Common myeloid progenitor, CD34-positive (primary cell): ENCODE measurements at regions not wholly inside any gene's neighbourhood (a gene's known extent, or its start where the extent isn't known, plus 50 kb on each side); places are given as distances from the start of the nearest gene placed in this dataset.

Source experiments
- CTCF ChIA-PET: fragments of 350-600 bp; sonication (Branson Sonifier 250); formaldehyde crosslinking; loops from one replicate; lab custom pipeline; 2021; ENCODE audit warnings: antibody characterized with exemption; lab: Charles Lee
- POLR2A ChIA-PET: fragments of 350-600 bp; sonication (Branson Sonifier 250); formaldehyde crosslinking; loops from one replicate; lab custom pipeline; 2021; ENCODE audit warnings: antibody characterized with exemption; lab: Charles Lee
- DNase-seq, 3 donors: peaks; one replicate each; pipeline versions ENCODE4 v3.0.0 to v3.0.0-alpha.2; 2013
- H3K27ac ChIP-seq, 2 experiments: 1 replicate in 1 of 2; 2 replicates in 1 of 2; pipeline ENCODE4 v1.7.0; 2013; ENCODE audit warnings: inconsistent platforms in 2 of 2, low read length in 2 of 2, mild to moderate bottlenecking in 2 of 2, low read depth in 1 of 2, moderate library complexity in 1 of 2; ENCODE audit not compliant: severe bottlenecking in 2 of 2, insufficient read depth in 1 of 2, poor library complexity in 1 of 2
- H3K27me3 ChIP-seq, 5 experiments: replicated peaks in 2 of 5; 1 replicate in 3 of 5; 2 replicates in 2 of 5; pipeline versions ENCODE4 v1.6.1 to v1.7.0; 2013; ENCODE audit warnings: low read length in 4 of 5, mild to moderate bottlenecking in 2 of 5, moderate library complexity in 2 of 5, inconsistent platforms in 1 of 5; ENCODE audit not compliant: insufficient read depth in 5 of 5, control insufficient read depth in 4 of 5
- H3K36me3 ChIP-seq, 4 experiments: 1 replicate in 2 of 4; 2 replicates in 2 of 4; pipeline versions ENCODE4 v1.6.1 to v1.7.0; 2013; ENCODE audit warnings: low read length in 3 of 4, control low read depth in 1 of 4, mild to moderate bottlenecking in 1 of 4; ENCODE audit not compliant: control insufficient read depth in 4 of 4, insufficient read depth in 4 of 4
- H3K4me1 ChIP-seq, 4 experiments: 1 replicate in 3 of 4; 2 replicates in 1 of 4; pipeline versions ENCODE4 v1.6.1 to v1.7.1; 2013; ENCODE audit warnings: low read length in 3 of 4, mild to moderate bottlenecking in 3 of 4, control low read depth in 1 of 4, inconsistent platforms in 1 of 4, moderate library complexity in 1 of 4; ENCODE audit not compliant: control insufficient read depth in 4 of 4, insufficient read depth in 4 of 4; ENCODE audit errors: control extremely low read depth in 1 of 4
- H3K4me3 ChIP-seq, 7 experiments: 1 replicate in 4 of 7; 2 replicates in 3 of 7; pipeline versions ENCODE4 v1.5.1 to v1.7.0; 2013; ENCODE audit warnings: mild to moderate bottlenecking in 7 of 7, low read length in 6 of 7, moderate library complexity in 6 of 7, inconsistent platforms in 2 of 7, low read depth in 2 of 7, control low read depth in 1 of 7; ENCODE audit not compliant: insufficient read depth in 4 of 7, control insufficient read depth in 1 of 7; ENCODE audit errors: extremely low read depth in 1 of 7
- H3K9me3 ChIP-seq, 5 experiments: 1 replicate in 4 of 5; 2 replicates in 1 of 5; pipeline versions ENCODE4 v1.6.1 to v1.7.1; 2013; ENCODE audit warnings: low read length in 4 of 5, mild to moderate bottlenecking in 2 of 5, inconsistent platforms in 1 of 5, low read depth in 1 of 5, moderate library complexity in 1 of 5; ENCODE audit not compliant: control insufficient read depth in 4 of 5, insufficient read depth in 2 of 5; ENCODE audit errors: control extremely low read depth in 1 of 5
- WGBS: methylation state at CpG from one replicate; pipeline ENCODE4 v1.1.5; 2013; ENCODE audit not compliant: insufficient coverage; 5-methylcytosine and 5-hydroxymethylcytosine counted together

DNA sequence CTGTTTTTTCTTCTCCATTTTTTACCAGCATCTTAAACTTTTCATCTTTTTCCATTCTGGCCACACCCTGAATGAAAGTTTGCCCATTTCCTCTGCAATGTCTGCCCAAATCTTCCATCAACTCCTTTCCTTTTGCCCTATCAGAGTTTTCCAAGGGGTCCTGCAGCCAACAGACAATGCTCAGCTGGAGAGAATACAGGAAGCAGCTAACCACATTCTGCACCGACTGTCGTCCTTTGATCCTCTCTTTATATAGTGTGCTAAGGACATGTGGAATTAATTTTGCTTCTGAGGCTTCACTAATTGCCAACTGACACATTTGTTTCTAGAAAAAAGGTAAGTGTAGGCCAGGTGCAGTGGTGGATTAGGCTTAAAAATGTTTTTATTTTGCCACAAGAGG is 50.5 kb upstream of the DLX2 start:
- Histone ChIP-seq H3K4me3 (peak overlapping the region in 3 of 7 experiments; percentile 2 to 37 (median 21)), H3K9me3 (no peaks in the 10 kb centered on the region), H3K4me1 (peaks cover 0 to 12% (median 10%) of the 10 kb centered on the region in 4 experiments), H3K27me3 (no peaks in the 10 kb centered on the region), H3K36me3 (no peaks in the 10 kb centered on the region), H3K27ac (no peak overlapping the region)
- CTCF ChIA-PET: no interaction called here
- POLR2A ChIA-PET: no interaction called here
- peak; percentile 43 to 72 (median 55) for DNase-seq
- 0% methylated on average over 1 of the region's 2 CpGs for whole genome bisulfite sequencing

DNA sequence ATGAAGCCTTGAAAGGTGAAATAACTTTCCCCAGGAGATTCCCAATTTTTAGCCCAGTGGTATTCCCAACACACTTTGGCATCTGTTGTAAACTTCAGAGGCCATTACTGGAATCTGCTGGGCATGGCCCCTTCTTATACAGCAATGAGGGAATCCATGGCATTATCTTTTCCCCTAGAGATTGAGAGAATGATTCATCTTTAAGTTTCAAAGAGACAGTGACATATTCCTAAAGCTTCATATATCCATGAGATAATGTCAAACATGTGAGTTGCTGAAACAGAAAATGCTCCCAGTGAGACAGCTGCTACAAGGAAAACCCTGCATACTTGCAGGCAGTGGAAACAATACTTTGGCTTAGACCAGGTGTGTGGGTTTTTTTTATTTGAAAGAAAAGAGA is 51.1 kb upstream of the DLX2 start:
- H3K4me3 ChIP-seq: peak overlapping the region in 1 of 7 experiments; percentile 21
- no peaks in the 10 kb centered on the region for H3K9me3 ChIP-seq
- H3K27me3 ChIP-seq: no peaks in the 10 kb centered on the region
- POLR2A ChIA-PET: no interaction called here
- no peak for DNase-seq
- no peak overlapping the region for H3K27ac ChIP-seq
- no peaks in the 10 kb centered on the region for H3K36me3 ChIP-seq
- peaks cover 0 to 12% (median 10%) of the 10 kb centered on the region in 4 experiments for H3K4me1 ChIP-seq
- CTCF ChIA-PET: no interaction called here

DNA sequence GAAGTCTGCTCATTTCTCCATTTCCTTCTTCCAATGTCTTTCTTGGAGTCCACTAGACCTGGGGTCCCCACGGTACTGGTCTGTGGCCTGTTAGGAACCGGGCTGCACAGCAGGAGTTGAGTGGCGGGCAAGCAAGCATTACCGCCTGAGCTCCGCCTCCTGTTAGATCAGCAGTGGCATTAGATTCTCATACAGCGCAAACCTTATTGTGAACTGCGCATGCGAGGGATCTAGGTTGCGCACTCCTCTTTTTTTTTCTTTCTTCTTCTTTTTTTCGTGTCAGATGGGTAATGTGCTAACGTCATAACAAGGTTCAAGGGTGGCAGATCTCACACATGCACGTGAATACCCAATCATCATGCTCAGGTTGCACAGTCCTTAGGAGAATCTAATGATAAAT is 53.1 kb upstream of the DLX2 start:
- Histone ChIP-seq H3K27ac (no peak overlapping the region), H3K9me3 (peaks cover 0 to 2% (median 0%) of the 10 kb centered on the region in 5 experiments), H3K4me1 (peaks cover 0 to 12% (median 10%) of the 10 kb centered on the region in 4 experiments), H3K36me3 (no peaks in the 10 kb centered on the region), H3K4me3 (no peak overlapping the region), H3K27me3 (no peaks in the 10 kb centered on the region)
- POLR2A ChIA-PET: interaction anchor here (0.6 kb wide), 1 partner anchor 322 kb away, joined by 3 read pairs; no protein-coding TSS in a partner anchor
- 95% methylated on average over 9 of the region's 12 CpGs for WGBS
- CTCF ChIA-PET: interaction anchor here (4.6 kb wide), 1 partner anchor 306 kb away, joined by 19 read pairs; no protein-coding TSS in a partner anchor
- DNase-seq: no peak

DNA sequence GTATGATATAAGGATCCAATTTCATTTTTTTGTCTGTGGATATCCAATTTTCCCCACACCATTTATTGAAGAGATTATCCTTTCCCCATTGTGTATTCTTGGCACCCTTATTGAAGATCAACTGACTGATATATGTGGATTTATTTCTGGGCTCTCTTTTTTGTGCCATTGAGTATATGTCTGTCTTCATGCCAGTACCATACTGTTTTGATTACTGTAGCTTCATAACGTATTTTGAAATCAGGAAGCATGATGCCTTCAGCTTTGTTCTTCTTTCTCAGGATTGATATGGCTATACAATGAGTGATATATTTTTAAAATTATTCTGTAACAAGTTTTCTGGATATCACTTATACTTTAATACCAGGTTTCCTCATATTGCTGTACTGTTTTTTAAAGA is 58.1 kb upstream of the DLX2 start:
- POLR2A ChIA-PET: no interaction called here
- no CpG with 5 or more reads among the region's 1 CpG for WGBS

DNA sequence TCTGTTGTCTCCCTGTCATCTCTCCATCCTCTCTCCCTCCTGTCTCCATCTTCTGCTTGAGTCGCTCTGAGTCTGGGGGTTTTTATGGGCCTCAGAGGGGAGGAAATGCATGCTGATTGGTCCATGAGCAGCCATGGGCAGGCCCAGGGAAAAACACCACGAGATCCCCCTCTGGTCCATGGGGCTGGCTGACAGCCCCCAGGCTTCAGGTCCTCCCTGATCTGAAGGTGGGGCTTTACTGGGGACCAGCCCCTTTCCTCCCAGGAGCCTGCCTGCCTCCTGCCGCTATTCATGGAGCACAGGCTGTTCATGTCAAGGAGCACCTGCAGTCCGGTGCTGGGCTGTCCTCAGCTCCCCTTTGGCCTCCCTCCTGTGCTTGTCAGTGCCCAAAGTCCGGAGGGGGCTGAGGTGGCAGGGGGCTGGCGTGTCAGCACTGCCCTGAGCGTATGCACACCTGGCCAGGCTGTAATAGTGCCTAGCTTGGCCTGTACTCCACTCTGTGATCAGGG is 59.6 kb upstream of the DLX2 start:
- WGBS: 97% methylated on average over 7 of the region's 7 CpGs
- Histone ChIP-seq H3K9me3 (peaks cover 0 to 7% (median 0%) of the 10 kb centered on the region in 5 experiments), H3K4me3 (no peak overlapping the region), H3K27me3 (no peaks in the 10 kb centered on the region), H3K36me3 (no peaks in the 10 kb centered on the region), H3K27ac (no peak overlapping the region), H3K4me1 (no peaks in the 10 kb centered on the region)
- CTCF ChIA-PET: interaction anchor here (0.7 to 1.6 kb wide), 5 partner anchors 10 to 303 kb away, joined by 3 to 5 read pairs (median 4); no protein-coding TSS in a partner anchor
- DNase-seq: no peak
- POLR2A ChIA-PET: no interaction called here

More for the DNA sequence above, 58.1 kb upstream of the DLX2 start:
- Histone ChIP-seq H3K4me3 (no peak overlapping the region), H3K27ac (no peak overlapping the region), H3K4me1 (no peaks in the 10 kb centered on the region), H3K36me3 (no peaks in the 10 kb centered on the region), H3K9me3 (peaks cover 0 to 7% (median 0%) of the 10 kb centered on the region in 5 experiments), H3K27me3 (no peaks in the 10 kb centered on the region)
- no peak for DNase-seq
- CTCF ChIA-PET: interaction anchor here (1.6 kb wide), 1 partner anchor 13 kb away, joined by 4 read pairs; no protein-coding TSS in a partner anchor

DNA sequence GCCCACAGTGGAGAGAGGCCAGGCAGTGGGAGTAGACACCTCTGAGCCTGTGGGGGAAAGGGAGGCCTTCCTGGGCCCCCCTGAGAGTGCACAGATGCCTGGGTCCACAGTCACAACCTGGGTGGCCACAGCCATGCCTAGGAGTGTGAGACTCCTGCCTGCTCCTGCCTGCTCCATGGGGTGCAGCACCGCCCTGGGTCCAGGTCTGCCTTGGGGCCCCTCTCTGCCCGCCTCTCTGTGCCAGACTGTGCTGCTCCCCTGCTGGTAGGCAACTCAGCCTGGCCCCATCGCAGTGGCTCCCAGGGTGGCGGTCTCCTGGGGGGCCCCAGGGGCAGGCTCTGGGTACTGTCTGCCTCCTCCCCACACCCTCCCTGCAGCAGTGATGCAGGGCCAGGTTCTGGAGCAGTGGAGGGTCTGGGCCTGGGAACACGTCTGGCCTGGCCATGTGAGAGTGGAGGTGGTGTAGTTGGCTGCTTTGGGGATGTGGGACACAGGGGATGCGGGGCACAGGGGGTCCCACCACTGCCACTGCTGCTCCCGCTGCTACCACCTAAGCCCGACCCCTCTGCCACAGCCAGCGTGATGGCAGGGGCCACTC is 60.1 kb upstream of the DLX2 start:
- H3K4me1 ChIP-seq: no peaks in the 10 kb centered on the region
- DNase-seq: no peak
- WGBS: 99% methylated on average over 9 of the region's 9 CpGs
- H3K27ac ChIP-seq: no peak overlapping the region
- ChIA-PET CTCF (interaction anchor here (1.1 kb wide), 1 partner anchor 35 kb away, joined by 3 read pairs; no protein-coding TSS in a partner anchor), POLR2A (no interaction called here)
- no peaks in the 10 kb centered on the region for H3K36me3 ChIP-seq
- H3K9me3 ChIP-seq: peaks cover 0 to 7% (median 0%) of the 10 kb centered on the region in 5 experiments
- H3K4me3 ChIP-seq: no peak overlapping the region
- no peaks in the 10 kb centered on the region for H3K27me3 ChIP-seq

DNA sequence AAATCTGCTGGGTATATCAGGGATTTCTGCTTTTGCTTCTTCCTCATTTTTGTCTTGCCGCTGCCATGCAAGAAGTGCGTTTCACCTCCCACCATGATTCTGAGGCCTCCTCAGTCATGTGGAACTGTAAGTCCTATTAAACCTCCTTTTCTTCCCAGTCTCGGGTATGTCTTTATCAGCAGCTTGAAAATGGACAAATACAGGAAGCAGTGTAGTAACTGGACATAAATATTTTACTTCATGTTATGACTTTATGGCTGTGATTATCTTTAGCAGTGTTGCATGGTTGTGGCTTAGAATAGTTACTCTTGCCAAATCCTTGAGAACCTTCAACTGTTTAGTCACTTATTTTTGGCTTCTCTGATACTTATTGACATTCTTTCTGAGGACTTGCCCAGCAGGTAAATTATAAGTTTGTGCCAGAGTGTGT is 66.2 kb upstream of the DLX2 start:
- DNase-seq: peak in 1 of 3 donors; percentile 69
- CTCF ChIA-PET: interaction anchor here (8.8 kb wide), 1 partner anchor 296 kb away, joined by 173 read pairs; no protein-coding TSS in a partner anchor
- WGBS: 28% methylated on average over 2 of the region's 3 CpGs

More for the DNA sequence above, 66.2 kb upstream of the DLX2 start:
- H3K9me3 ChIP-seq: no peaks in the 10 kb centered on the region
- H3K36me3 ChIP-seq: no peaks in the 10 kb centered on the region
- no peak overlapping the region for H3K4me3 ChIP-seq
- POLR2A ChIA-PET: no interaction called here
- H3K27ac ChIP-seq: no peak overlapping the region
- no peaks in the 10 kb centered on the region for H3K27me3 ChIP-seq
- peaks cover 0 to 23% (median 9%) of the 10 kb centered on the region in 4 experiments for H3K4me1 ChIP-seq
